HEK293T (cell line): ENCODE measurements at regions not wholly inside any gene's neighbourhood (a gene's known extent, or its start where the extent isn't known, plus 50 kb on each side); places are given as distances from the start of the nearest gene placed in this dataset.

ENCODE experiments used
- BHLHE40 ChIP-seq: fragments of 450-650 bp; IDR thresholded peaks from 2 replicates; pipeline ENCODE4 v1.6.1; 2016; ENCODE audit warnings: mild to moderate bottlenecking, moderate library complexity, borderline replicate concordance
- CTBP1 ChIP-seq: fragments of 450-650 bp; IDR thresholded peaks from 2 replicates; pipeline ENCODE4 v1.6.1; 2016; ENCODE audit warnings: borderline replicate concordance
- ELF4 ChIP-seq: fragments of 450-650 bp; IDR thresholded peaks from 2 replicates; pipeline ENCODE4 v1.6.1; 2017; ENCODE audit warnings: antibody characterized with exemption
- FOXA1 ChIP-seq: fragments of 450-650 bp; IDR thresholded peaks from 2 replicates; pipeline ENCODE4 v1.6.1; 2016; ENCODE audit warnings: mild to moderate bottlenecking
- FOXK2 ChIP-seq: fragments of 450-650 bp; IDR thresholded peaks from 2 replicates; pipeline ENCODE4 v1.6.1; 2016; ENCODE audit warnings: mild to moderate bottlenecking
- FOXM1 ChIP-seq: fragments of 450-650 bp; IDR thresholded peaks from 2 replicates; pipeline ENCODE4 v1.6.1; 2017; ENCODE audit warnings: mild to moderate bottlenecking, borderline replicate concordance
- HDGF ChIP-seq: fragments of 450-650 bp; IDR thresholded peaks from 2 replicates; pipeline ENCODE4 v1.6.1; 2017; ENCODE audit warnings: antibody characterized with exemption, borderline replicate concordance
- LEF1 ChIP-seq: fragments of 450-650 bp; IDR thresholded peaks from 2 replicates; pipeline ENCODE4 v1.6.1; 2017; ENCODE audit warnings: mild to moderate bottlenecking, borderline replicate concordance
- NFRKB ChIP-seq: fragments of 450-650 bp; IDR thresholded peaks from 2 replicates; pipeline ENCODE4 v1.6.1; 2016; ENCODE audit warnings: mild to moderate bottlenecking, moderate library complexity
- PKNOX1 ChIP-seq: fragments of 450-650 bp; IDR thresholded peaks from 2 replicates; pipeline ENCODE4 v1.6.1; 2016
- SP1 ChIP-seq: fragments of 450-650 bp; IDR thresholded peaks from 2 replicates; pipeline ENCODE4 v1.6.1; 2017
- SUZ12 ChIP-seq: fragments of 450-650 bp; IDR thresholded peaks from 2 replicates; pipeline ENCODE4 v1.6.1; 2016; ENCODE audit warnings: mild to moderate bottlenecking
- TARDBP ChIP-seq: fragments of 450-650 bp; IDR thresholded peaks from 2 replicates; pipeline ENCODE4 v1.6.1; 2016
- ZNF384 ChIP-seq: fragments of 450-650 bp; IDR thresholded peaks from 2 replicates; pipeline ENCODE4 v1.6.1; 2016

DNA sequence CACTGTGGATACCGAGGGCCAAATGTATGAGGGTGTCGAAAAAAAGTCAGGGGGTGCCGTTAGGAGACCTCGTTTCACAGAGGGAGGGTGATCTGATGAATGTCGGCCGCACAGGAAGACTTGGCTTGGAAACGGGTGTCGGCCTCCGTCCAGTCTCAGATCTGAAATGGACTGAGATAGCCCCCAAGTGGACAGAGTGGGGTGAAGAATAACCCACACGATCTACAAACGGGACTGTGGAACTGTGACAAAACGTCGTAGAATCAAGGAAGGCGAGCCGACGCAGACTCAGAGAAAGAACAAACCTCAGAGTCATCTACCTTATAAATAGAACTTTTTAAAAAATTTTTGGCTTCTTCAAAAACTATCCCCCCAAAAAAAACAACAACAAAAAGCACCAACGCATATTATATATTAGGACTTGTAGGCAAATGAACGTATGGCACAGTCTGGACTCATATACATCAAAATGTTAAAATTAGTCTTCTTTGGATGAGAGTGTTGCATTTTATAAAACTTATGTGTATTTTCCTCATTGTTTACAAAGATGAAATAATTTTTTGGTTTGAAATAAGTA lies 63.8 kb upstream of the IRF2 start:
- TF ChIP-seq TARDBP: no peak
- no peak for TF ChIP-seq ZNF384
- no peak for TF ChIP-seq FOXM1
- no peak for TF ChIP-seq CTBP1
- TF ChIP-seq HDGF: no peak
- no peak for TF ChIP-seq SUZ12
- no peak for TF ChIP-seq NFRKB
- no peak for TF ChIP-seq FOXK2
- TF ChIP-seq BHLHE40: no peak
- TF ChIP-seq SP1: no peak
- no peak for TF ChIP-seq ELF4
- TF ChIP-seq FOXA1: no peak
- TF ChIP-seq LEF1: no peak
- TF ChIP-seq PKNOX1: no peak
